Transverse colon (tissue), 3 donors: ENCODE measurements at regions not wholly inside any gene's neighbourhood (a gene's known extent, or its start where the extent isn't known, plus 50 kb on each side); places are given as distances from the start of the nearest gene placed in this dataset.

Experiments
- CTCF ChIP-seq, 5 experiments: fragments of 200-600 bp in 3 of 5; fragments of 450-650 bp in 2 of 5; sonication (generic) in 3 of 5; IDR thresholded peaks; 1 replicate in 2 of 5; 2 replicates in 3 of 5; pipeline ENCODE4 v1.5.1; 2016 to 2017; ENCODE audit warnings: antibody characterized with exemption in 5 of 5, inconsistent platforms in 3 of 5, mild to moderate bottlenecking in 2 of 5, moderate library complexity in 1 of 5
- POLR2A ChIP-seq: fragments of 450-650 bp; IDR thresholded peaks from one replicate; pipeline ENCODE4 v1.6.1; 2016; ENCODE audit warnings: antibody characterized with exemption, mild to moderate bottlenecking, moderate library complexity

GRCh38 chr13:81106348-81106747 is 765.4 kb upstream of the SPRY2 start:
- TF ChIP-seq POLR2A (no peak), CTCF (IDR thresholded peaks at IDR 0.05) (no peak)
